Liver (tissue), 3 donors: ENCODE measurements at regions not wholly inside any gene's neighbourhood (a gene's known extent, or its start where the extent isn't known, plus 50 kb on each side); places are given as distances from the start of the nearest gene placed in this dataset.

ENCODE experiments used
- EGR1 ChIP-seq, 2 donors: IDR thresholded peaks; 2 replicates each; pipeline ENCODE4 v1.6.1; 2016 to 2018; ENCODE audit warnings: antibody characterized with exemption in 2 of 2, low read depth in 2 of 2
- FOXA1 ChIP-seq: IDR thresholded peaks from 2 replicates; pipeline ENCODE4 v1.6.1; 2016; ENCODE audit warnings: antibody characterized with exemption
- RAD21 ChIP-seq, 2 donors: IDR thresholded peaks; 2 replicates each; pipeline ENCODE4 v1.6.1; 2016; ENCODE audit warnings: antibody characterized with exemption in 2 of 2, mild to moderate bottlenecking in 2 of 2
- SP1 ChIP-seq: IDR thresholded peaks from 2 replicates; pipeline ENCODE4 v1.6.1; 2018; ENCODE audit warnings: antibody characterized with exemption, mild to moderate bottlenecking
- TAF1 ChIP-seq: conservative IDR thresholded peaks from 2 replicates; pipeline ENCODE4 v1.6.1; 2016; ENCODE audit warnings: antibody characterized with exemption, mild to moderate bottlenecking
- TF ChIP-seq, protein P1 (sequence below): fragments of 150-350 bp; IDR thresholded peaks from 2 replicates; pipeline ENCODE4 v1.5.1; 2017; ENCODE audit warnings: improper control_type of control experiment, low read depth, low read length; ENCODE audit not compliant: missing input control
- donor health status: healthy.
- donor health status: healthy.

DNA sequence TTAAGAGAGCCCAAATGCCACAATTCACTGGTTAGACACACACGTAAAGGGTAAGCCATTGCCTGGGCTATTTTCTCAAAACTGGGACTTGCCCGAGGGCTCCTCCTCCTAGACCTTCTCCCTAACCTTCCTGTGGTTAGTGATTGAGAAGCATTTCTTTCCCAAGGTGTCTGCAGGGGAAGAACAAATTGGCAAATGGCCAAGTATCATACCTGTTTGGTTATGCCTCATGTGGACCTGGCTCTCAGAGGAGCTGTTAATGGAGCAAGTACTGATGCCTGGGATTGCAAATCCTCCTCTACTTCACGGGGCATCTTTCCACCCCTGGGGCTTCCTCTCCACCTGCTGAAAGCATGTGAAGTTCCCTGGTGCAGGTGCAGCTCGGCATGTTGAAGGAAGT, 187.5 kb upstream of the CYRIA start:
- TF ChIP-seq FOXA1, result no peak
- TF ChIP-seq, protein P1, sequence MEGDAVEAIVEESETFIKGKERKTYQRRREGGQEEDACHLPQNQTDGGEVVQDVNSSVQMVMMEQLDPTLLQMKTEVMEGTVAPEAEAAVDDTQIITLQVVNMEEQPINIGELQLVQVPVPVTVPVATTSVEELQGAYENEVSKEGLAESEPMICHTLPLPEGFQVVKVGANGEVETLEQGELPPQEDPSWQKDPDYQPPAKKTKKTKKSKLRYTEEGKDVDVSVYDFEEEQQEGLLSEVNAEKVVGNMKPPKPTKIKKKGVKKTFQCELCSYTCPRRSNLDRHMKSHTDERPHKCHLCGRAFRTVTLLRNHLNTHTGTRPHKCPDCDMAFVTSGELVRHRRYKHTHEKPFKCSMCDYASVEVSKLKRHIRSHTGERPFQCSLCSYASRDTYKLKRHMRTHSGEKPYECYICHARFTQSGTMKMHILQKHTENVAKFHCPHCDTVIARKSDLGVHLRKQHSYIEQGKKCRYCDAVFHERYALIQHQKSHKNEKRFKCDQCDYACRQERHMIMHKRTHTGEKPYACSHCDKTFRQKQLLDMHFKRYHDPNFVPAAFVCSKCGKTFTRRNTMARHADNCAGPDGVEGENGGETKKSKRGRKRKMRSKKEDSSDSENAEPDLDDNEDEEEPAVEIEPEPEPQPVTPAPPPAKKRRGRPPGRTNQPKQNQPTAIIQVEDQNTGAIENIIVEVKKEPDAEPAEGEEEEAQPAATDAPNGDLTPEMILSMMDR, result no peak
- TF ChIP-seq TAF1, result no peak
- TF ChIP-seq EGR1 (IDR thresholded peaks at IDR 0.05; ENCODE audit: low read depth in 2 of 2), result no peak
- TF ChIP-seq RAD21 (IDR thresholded peaks at IDR 0.05), result no peak
- no peak for TF ChIP-seq SP1
